ENCODE measurements at regions not wholly inside any gene's neighbourhood (a gene's known extent, or its start where the extent isn't known, plus 50 kb on each side); places are given as distances from the start of the nearest gene placed in this dataset.
"Not testable (repeated sequence)": the region's sequence is repeated elsewhere in the genome, so short reads cannot be mapped to it uniquely, and the experiment has no call there.

DNA sequence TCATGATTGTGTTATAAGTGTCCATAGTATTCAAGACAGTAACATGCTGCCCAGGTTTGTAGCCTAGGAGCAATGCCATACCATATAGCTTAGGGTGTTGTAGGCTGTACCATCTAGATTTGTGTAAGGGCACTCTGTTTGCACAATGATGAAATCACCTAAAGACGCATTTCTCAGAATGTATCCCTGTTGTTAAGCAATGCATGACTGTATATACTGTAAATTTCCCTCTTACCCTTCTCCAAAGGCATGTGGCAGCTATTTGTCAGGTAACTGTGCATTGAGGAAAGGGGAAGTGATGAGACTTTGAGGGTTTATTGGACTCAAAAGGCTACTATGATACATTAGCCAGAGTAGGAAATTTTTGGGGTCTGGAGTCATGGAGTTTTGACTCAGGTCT is 180.8 kb downstream of the VAPA start:
- ChIA-PET CTCF (no interaction called here), POLR2A (no interaction called here)
- H3K36me3 Mint-ChIP-seq (ENCODE audit: low read depth), result no peaks in the 10 kb centered on the region
- no peak overlapping the region for H3K4me3 Mint-ChIP-seq
- H3K9me3 Mint-ChIP-seq (ENCODE audit: low read depth), result no peaks in the 10 kb centered on the region
- H3K27me3 Mint-ChIP-seq, result peaks cover 1% of the 10 kb centered on the region
- H3K27ac Mint-ChIP-seq, result no peak overlapping the region
- no peak for ATAC-seq
- no peak for DNase-seq
- H3K4me1 Mint-ChIP-seq, result no peaks in the 10 kb centered on the region
- intact Hi-C loops (cut with DNase I, micrococcal nuclease), result no loop called here

GRCh38 chr18:10095356-10095755 is 181.5 kb downstream of the VAPA start:
- H3K4me3 Mint-ChIP-seq, result no peak overlapping the region
- ChIA-PET CTCF (no interaction called here), POLR2A (no interaction called here)
- H3K4me1 Mint-ChIP-seq, result no peaks in the 10 kb centered on the region
- DNase-seq, result no peak
- no peak for ATAC-seq
- H3K9me3 Mint-ChIP-seq (ENCODE audit: low read depth), result no peaks in the 10 kb centered on the region
- H3K36me3 Mint-ChIP-seq (ENCODE audit: low read depth), result no peaks in the 10 kb centered on the region
- H3K27ac Mint-ChIP-seq, result no peak overlapping the region
- intact Hi-C loops (cut with DNase I, micrococcal nuclease), result no loop called here
- H3K27me3 Mint-ChIP-seq, result no peaks in the 10 kb centered on the region

DNA sequence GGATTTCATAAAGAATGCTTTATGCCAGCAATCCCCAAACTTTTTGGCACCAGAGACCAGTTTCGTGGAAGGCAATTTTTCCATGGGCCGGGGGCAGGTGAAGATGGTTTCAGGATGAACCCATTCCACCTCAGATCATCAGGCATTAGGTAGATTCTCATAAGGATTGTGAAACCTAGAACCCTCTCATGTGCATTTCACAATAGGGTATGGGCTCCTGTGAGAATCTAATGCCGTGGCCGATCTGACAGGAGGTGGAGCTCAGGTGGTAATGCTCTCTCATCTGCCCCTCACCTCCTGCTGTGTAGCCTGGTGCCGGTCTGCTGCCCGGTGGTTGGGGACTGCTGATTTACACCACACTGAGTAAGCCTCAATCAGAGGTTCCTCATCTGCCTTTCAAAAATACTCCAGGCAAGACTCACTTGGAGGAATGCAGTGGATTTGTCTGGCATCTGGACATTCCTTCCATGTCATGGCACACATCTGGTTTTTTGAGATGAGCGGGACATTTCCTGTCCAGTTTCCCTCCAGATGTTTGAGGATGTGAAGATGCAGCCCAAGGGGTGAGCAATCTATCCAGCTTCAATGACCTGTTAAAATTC is 185.8 kb downstream of the VAPA start:
- Mint-ChIP-seq H3K4me3 (no peak overlapping the region), H3K9me3 (ENCODE audit: low read depth) (no peaks in the 10 kb centered on the region), H3K36me3 (ENCODE audit: low read depth) (no peaks in the 10 kb centered on the region), H3K27ac (no peak overlapping the region), H3K4me1 (no peaks in the 10 kb centered on the region), H3K27me3 (no peaks in the 10 kb centered on the region)
- intact Hi-C loops (cut with DNase I, micrococcal nuclease), result no loop called here
- ChIA-PET POLR2A (no interaction called here), CTCF (interaction anchor here (0.8 kb wide), 1 partner anchor 333 kb away, joined by 3 read pairs; no protein-coding TSS in a partner anchor)
- DNase-seq (no peak), ATAC-seq (no peak)

DNA sequence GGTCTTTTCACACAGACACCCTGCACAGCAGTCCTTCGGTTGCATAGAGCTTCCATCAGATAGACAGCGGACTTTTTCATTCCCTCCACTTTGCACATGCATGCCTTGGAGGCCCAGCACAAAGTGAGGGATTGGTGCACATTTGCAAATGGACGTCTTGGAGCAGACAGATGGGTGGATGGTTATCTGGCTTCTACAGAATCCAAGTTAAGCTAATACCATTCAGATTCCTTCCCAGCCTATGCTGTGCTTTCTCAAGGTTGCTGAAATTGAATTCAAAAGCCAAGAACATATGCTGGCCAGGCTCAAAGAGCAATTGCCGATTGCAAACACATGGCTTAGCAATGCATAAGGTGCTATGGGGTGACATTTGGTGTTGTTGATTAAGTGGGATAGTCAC is 186.4 kb downstream of the VAPA start:
- intact Hi-C loops (cut with DNase I, micrococcal nuclease), result no loop called here
- no peak overlapping the region for H3K27ac Mint-ChIP-seq
- peaks cover under 1% of the 10 kb centered on the region for H3K9me3 Mint-ChIP-seq (ENCODE audit: low read depth)
- no peak overlapping the region for H3K4me3 Mint-ChIP-seq
- ChIA-PET POLR2A (no interaction called here), CTCF (interaction anchor here (0.8 kb wide), 1 partner anchor 333 kb away, joined by 3 read pairs; no protein-coding TSS in a partner anchor)
- no peaks in the 10 kb centered on the region for H3K36me3 Mint-ChIP-seq (ENCODE audit: low read depth)
- no peaks in the 10 kb centered on the region for H3K4me1 Mint-ChIP-seq
- H3K27me3 Mint-ChIP-seq, result no peaks in the 10 kb centered on the region
- DNase-seq, result no peak
- ATAC-seq, result no peak

DNA sequence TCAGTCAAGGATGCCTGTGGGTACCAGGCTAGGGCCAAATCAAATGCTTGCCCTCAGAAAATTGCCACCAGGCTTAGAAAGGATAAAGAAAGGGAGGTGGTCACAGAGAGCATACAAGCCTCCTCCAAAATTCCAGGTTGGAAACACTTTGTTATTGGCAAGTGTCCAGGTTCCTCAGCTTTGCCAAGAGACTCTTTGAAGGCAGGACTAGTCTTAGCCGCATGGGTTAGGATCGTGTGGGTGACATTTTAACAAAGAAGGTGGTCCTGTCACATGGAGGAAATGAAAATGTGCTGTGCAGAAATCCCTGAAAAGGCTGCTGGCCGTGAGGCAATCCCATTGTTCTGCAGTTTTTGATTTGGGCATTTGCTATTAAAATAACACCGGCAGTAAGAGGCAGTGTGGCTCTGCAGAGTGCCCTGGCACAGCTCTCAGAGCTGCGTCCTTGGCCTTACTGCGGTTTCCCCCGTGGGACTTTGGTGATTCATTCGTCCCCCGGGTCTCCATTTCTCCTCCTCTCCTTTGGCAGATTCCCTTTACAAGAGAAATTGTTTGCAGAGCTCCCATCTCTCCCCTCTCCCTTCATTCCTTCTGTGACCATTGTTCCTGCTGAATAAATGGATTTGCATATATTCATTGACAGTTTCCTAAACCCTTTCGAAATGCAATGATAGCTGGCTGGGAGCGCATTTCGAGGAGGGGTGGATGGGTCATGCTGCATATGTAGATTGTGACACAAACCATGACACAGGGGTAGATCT is 187.3 kb downstream of the VAPA start:
- DNase-seq (no peak), ATAC-seq (no peak)
- no peaks in the 10 kb centered on the region for H3K4me1 Mint-ChIP-seq
- intact Hi-C loops (cut with DNase I, micrococcal nuclease), result no loop called here
- CTCF ChIA-PET, result no interaction called here
- no peak overlapping the region for H3K27ac Mint-ChIP-seq
- no peaks in the 10 kb centered on the region for H3K27me3 Mint-ChIP-seq
- POLR2A ChIA-PET, result no interaction called here
- no peaks in the 10 kb centered on the region for H3K36me3 Mint-ChIP-seq (ENCODE audit: low read depth)
- H3K9me3 Mint-ChIP-seq (ENCODE audit: low read depth), result peaks cover 2% of the 10 kb centered on the region
- H3K4me3 Mint-ChIP-seq, result no peak overlapping the region

DNA sequence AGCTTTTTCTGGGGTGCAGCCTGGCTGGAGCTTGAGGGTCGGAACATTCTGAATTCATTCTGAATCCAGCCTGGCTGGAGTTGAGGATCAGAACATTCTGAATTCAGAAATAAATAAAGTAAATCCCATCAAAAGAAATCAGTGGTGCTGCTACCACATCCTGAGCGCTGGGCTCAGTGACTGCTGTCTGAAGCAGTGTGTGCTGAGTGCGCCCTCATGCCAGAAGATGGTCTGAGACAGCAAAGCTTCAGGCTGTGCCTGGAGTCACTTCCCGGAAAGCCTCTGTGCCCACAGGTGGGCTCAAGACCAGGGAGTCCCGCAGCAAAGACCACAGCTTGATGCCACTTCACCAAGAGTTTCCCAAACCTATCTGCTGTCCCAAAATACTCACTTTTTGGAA is 187.9 kb downstream of the VAPA start:
- no peaks in the 10 kb centered on the region for H3K4me1 Mint-ChIP-seq
- peaks cover 2% of the 10 kb centered on the region for H3K9me3 Mint-ChIP-seq (ENCODE audit: low read depth)
- no peak overlapping the region for H3K27ac Mint-ChIP-seq
- no peak overlapping the region for H3K4me3 Mint-ChIP-seq
- POLR2A ChIA-PET, result no interaction called here
- no peak for DNase-seq
- H3K27me3 Mint-ChIP-seq, result no peaks in the 10 kb centered on the region
- ATAC-seq, result no peak
- intact Hi-C loops (cut with DNase I, micrococcal nuclease), result no loop called here
- no peaks in the 10 kb centered on the region for H3K36me3 Mint-ChIP-seq (ENCODE audit: low read depth)
- CTCF ChIA-PET, result no interaction called here

GRCh38 chr18:10105118-10105517 is 191.3 kb downstream of the VAPA start:
- intact Hi-C loops (cut with DNase I, micrococcal nuclease); H3K27ac Mint-ChIP-seq; H3K27me3 Mint-ChIP-seq; POLR2A ChIA-PET; H3K9me3 Mint-ChIP-seq (ENCODE audit: low read depth); ATAC-seq; H3K4me3 Mint-ChIP-seq; H3K4me1 Mint-ChIP-seq; CTCF ChIA-PET; H3K36me3 Mint-ChIP-seq (ENCODE audit: low read depth); DNase-seq: not testable (repeated sequence)

DNA sequence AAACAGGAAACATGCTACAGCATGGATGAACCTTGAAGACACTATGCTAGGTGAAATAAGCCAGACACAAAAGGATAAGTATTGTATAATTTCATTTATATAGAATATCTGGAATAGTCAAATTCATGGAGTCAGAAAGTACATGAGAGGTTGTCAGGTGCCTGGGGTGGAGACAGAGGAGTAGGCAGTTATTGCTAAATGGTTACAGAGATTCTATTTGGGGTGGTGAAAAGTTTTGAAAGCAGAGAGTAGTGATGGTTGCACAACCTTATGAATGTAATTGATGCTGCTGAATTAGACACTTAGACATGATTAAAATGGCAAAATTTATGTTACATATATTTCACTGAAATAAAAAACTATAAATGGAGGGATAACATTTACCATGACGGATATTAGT is 197.4 kb downstream of the VAPA start:
- no peaks in the 10 kb centered on the region for H3K27me3 Mint-ChIP-seq
- H3K27ac Mint-ChIP-seq, result no peak overlapping the region
- H3K4me3 Mint-ChIP-seq, result no peak overlapping the region
- no peaks in the 10 kb centered on the region for H3K9me3 Mint-ChIP-seq (ENCODE audit: low read depth)
- DNase-seq (no peak), ATAC-seq (no peak)
- intact Hi-C loops (cut with DNase I, micrococcal nuclease), result no loop called here
- H3K36me3 Mint-ChIP-seq (ENCODE audit: low read depth), result no peaks in the 10 kb centered on the region
- CTCF ChIA-PET, result no interaction called here
- POLR2A ChIA-PET, result no interaction called here
- no peaks in the 10 kb centered on the region for H3K4me1 Mint-ChIP-seq

GRCh38 chr18:10111944-10112343 is 198.1 kb downstream of the VAPA start:
- H3K27me3 Mint-ChIP-seq, result no peaks in the 10 kb centered on the region
- no peaks in the 10 kb centered on the region for H3K9me3 Mint-ChIP-seq (ENCODE audit: low read depth)
- H3K36me3 Mint-ChIP-seq (ENCODE audit: low read depth), result no peaks in the 10 kb centered on the region
- intact Hi-C loops (cut with DNase I, micrococcal nuclease), result no loop called here
- no peaks in the 10 kb centered on the region for H3K4me1 Mint-ChIP-seq
- ChIA-PET POLR2A (no interaction called here), CTCF (no interaction called here)
- DNase-seq, result no peak
- H3K27ac Mint-ChIP-seq, result no peak overlapping the region
- no peak overlapping the region for H3K4me3 Mint-ChIP-seq
- no peak for ATAC-seq

DNA sequence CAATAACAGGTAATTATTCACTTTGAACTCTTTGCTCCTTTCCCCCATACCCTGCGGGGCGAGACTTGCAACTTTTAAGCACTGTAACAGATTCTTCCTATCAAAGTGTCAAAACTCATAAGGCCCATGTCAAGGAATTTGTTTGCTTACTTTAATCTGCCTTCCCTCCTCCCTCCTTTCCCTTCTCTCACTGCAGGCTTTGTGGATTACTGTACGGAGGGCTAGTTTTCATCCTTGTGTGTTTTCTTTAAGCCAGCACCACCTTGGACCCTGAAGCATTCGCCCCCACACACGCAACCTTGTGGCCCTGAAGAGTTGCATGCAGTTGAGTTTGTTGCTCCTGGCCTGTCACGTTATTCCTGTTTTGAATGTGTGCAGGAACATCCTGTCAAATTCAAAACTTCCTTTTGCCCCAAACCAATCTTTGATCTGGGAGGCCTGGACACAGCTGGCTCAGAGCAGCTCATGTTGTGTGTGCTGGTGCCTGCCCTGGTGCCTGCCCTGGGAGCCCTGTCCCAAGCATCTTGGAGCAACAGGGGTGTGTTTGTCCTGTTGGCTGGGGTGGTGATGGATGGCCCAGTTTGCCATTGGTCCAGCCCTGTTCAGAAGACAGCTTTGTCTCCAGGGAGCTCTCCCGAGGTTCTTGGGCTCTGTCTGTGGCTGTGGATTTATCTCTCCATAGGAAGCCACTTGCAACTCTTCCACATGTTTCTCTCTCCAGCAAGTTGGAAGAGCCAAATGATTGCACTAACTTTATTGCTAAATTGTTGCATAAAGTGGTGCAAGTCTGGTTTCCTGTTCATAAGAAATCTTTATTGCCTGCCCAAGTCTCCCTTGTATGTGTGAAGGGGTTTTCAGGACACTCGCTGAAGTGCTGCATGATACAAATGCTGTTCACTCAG is 199.6 kb downstream of the VAPA start:
- H3K9me3 Mint-ChIP-seq (ENCODE audit: low read depth), result no peaks in the 10 kb centered on the region
- DNase-seq (no peak), ATAC-seq (no peak)
- H3K27me3 Mint-ChIP-seq, result no peaks in the 10 kb centered on the region
- H3K27ac Mint-ChIP-seq, result no peak overlapping the region
- POLR2A ChIA-PET, result no interaction called here
- CTCF ChIA-PET, result no interaction called here
- H3K4me1 Mint-ChIP-seq, result no peaks in the 10 kb centered on the region
- H3K36me3 Mint-ChIP-seq (ENCODE audit: low read depth), result no peaks in the 10 kb centered on the region
- intact Hi-C loops (cut with DNase I, micrococcal nuclease), result no loop called here
- H3K4me3 Mint-ChIP-seq, result no peak overlapping the region

DNA sequence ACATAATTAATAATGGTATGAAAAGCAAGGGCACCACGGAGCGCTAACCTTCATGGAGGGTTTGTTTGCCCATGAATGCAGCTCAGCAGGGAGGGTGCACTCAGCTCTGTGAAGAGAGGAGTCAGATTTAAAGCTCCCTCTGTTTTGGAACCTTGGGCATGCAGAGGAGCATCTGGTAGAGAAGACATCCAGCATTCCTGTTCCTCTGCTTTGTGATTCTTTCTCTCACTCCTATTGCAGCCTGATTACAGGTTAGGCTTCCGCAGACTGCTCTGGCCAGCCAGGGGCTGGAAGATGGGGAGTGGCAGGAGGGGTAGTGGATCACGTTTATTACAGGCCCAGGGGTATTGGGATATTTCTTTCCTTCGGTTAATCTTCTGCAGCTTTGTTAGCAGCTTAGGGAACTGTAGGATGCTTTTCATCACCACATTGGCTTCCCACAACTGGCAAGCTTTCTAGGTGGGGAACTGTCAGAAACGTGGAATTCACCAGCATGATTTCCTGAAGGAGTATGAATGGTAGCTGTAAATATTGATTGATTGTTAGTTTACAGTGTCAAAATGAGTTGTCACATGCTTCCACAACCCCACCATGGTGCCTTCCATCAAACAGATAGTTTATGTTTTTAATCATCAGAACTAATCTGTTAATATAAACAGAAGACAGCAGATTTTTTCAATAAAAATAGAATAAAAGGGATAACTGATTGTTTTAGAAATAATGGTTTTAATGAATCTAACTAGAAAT is 201.1 kb downstream of the VAPA start:
- Mint-ChIP-seq H3K4me1 (no peaks in the 10 kb centered on the region), H3K27me3 (no peaks in the 10 kb centered on the region), H3K27ac (no peak overlapping the region), H3K9me3 (ENCODE audit: low read depth) (no peaks in the 10 kb centered on the region), H3K4me3 (no peak overlapping the region), H3K36me3 (ENCODE audit: low read depth) (no peaks in the 10 kb centered on the region)
- intact Hi-C loops (cut with DNase I, micrococcal nuclease), result no loop called here
- DNase-seq (no peak), ATAC-seq (no peak)
- ChIA-PET CTCF (interaction anchor here (0.7 kb wide), 1 partner anchor 8 kb away, joined by 4 read pairs; no protein-coding TSS in a partner anchor), POLR2A (no interaction called here)

Measured in activated CD4-positive, alpha-beta T cell treated with anti-CD3 and anti-CD28 coated beads for 36 hours (primary cell).